ENCODE measurements at regions not wholly inside any gene's neighbourhood (a gene's known extent, or its start where the extent isn't known, plus 50 kb on each side); places are given as distances from the start of the nearest gene placed in this dataset.
"Not testable (repeated sequence)": the region's sequence is repeated elsewhere in the genome, so short reads cannot be mapped to it uniquely, and the experiment has no call there.

DNA sequence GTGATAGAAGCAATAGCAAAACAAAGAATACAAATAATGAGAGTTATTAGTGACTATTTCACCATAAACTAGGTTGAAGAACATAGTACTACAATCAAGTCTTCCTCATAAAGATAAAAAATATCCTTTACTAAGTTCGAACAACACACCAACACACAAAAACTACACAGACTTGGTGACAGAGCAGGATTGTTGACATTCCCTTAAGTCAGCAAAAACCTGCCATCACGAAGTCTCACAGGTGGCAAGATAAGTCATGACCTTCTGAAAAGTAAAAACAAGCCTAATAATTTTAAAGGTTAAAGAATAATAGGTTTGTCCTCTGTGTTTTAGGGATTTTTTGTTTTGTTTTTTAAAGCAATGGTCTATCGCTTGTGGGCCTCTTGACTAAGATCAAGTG is 173.0 kb downstream of the SEC23A start:
- Histone ChIP-seq H3K4me3 (ENCODE audit: low read length) (no peak overlapping the region), H3K79me2 (ENCODE audit: low read length) (no peaks in the 10 kb centered on the region), H3K9ac (ENCODE audit: low read length) (no peak overlapping the region), H3K4me1 (ENCODE audit: low read length) (no peaks in the 10 kb centered on the region), H3K27me3 (ENCODE audit: low read depth, low read length) (no peaks in the 10 kb centered on the region), H4K20me1 (ENCODE audit: insufficient read depth, low read length) (no peaks in the 10 kb centered on the region), H3K27ac (ENCODE audit: low read length) (no peak overlapping the region), H2AFZ (ENCODE audit: low read depth, low read length) (no peak overlapping the region), H3K36me3 (replicated peaks; ENCODE audit: low read depth, low read length) (no peaks in the 10 kb centered on the region), H3K9me3 (ENCODE audit: insufficient read depth, low read length) (no peaks in the 10 kb centered on the region), H3K4me2 (ENCODE audit: low read length) (no peak overlapping the region)
- TF ChIP-seq EZH2phosphoT487 (IDR thresholded peaks at IDR 0.05; ENCODE audit: low read depth): no peak
- TF ChIP-seq, protein P1, sequence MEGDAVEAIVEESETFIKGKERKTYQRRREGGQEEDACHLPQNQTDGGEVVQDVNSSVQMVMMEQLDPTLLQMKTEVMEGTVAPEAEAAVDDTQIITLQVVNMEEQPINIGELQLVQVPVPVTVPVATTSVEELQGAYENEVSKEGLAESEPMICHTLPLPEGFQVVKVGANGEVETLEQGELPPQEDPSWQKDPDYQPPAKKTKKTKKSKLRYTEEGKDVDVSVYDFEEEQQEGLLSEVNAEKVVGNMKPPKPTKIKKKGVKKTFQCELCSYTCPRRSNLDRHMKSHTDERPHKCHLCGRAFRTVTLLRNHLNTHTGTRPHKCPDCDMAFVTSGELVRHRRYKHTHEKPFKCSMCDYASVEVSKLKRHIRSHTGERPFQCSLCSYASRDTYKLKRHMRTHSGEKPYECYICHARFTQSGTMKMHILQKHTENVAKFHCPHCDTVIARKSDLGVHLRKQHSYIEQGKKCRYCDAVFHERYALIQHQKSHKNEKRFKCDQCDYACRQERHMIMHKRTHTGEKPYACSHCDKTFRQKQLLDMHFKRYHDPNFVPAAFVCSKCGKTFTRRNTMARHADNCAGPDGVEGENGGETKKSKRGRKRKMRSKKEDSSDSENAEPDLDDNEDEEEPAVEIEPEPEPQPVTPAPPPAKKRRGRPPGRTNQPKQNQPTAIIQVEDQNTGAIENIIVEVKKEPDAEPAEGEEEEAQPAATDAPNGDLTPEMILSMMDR (IDR thresholded peaks at IDR 0.05; ENCODE audit: low read depth, low read length): no peak

DNA sequence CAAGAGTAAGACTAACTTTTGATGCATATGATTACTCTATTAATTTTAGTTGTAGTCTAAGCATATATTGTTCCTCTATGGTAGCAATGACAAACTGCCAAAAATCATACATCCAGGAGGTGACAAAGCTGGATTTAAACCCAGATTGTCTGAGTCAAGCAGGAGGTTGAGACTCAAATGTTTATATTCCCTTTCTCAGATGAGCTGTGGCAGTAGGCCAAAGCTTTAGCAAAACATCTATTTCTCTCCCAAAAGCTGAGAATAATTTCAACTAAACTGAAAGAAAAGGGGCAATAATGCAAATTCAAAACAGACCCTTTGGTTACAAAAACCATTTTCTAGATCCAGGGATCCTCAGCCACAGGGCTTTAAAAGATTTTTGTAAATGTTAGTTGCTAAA is 173.6 kb downstream of the SEC23A start:
- no peak overlapping the region for H3K4me3 ChIP-seq (ENCODE audit: low read length)
- TF ChIP-seq, protein P1 (IDR thresholded peaks at IDR 0.05; ENCODE audit: low read depth, low read length): no peak
- TF ChIP-seq EZH2phosphoT487 (IDR thresholded peaks at IDR 0.05; ENCODE audit: low read depth): no peak
- no peaks in the 10 kb centered on the region for H3K9me3 ChIP-seq (ENCODE audit: insufficient read depth, low read length)
- no peaks in the 10 kb centered on the region for H4K20me1 ChIP-seq (ENCODE audit: insufficient read depth, low read length)
- no peaks in the 10 kb centered on the region for H3K27me3 ChIP-seq (ENCODE audit: low read depth, low read length)
- no peaks in the 10 kb centered on the region for H3K36me3 ChIP-seq (replicated peaks; ENCODE audit: low read depth, low read length)
- H3K9ac ChIP-seq (ENCODE audit: low read length): no peak overlapping the region
- no peaks in the 10 kb centered on the region for H3K79me2 ChIP-seq (ENCODE audit: low read length)
- no peaks in the 10 kb centered on the region for H3K4me1 ChIP-seq (ENCODE audit: low read length)
- no peak overlapping the region for H3K27ac ChIP-seq (ENCODE audit: low read length)
- H2AFZ ChIP-seq (ENCODE audit: low read depth, low read length): no peak overlapping the region
- no peak overlapping the region for H3K4me2 ChIP-seq (ENCODE audit: low read length)

DNA sequence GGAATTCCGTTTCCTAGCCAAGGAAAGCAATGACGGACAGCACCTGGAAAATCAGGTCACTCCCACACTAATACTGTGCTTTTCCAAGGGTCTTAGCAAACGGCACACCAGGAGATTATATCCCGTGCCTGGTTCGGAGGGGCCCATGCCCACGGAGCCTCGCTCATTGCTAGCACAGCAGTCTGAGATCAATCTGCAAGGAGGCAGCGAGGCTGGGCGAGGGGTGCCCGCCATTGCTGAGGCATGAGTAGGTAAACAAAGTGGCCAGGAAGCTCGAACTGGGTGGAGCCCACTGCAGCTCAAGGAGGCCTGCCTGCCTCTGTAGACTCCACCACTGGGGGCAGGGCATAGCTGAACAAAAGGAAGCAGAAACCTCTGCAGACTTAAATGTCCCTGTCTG is 181.1 kb downstream of the SEC23A start:
- H3K9ac ChIP-seq (ENCODE audit: low read length); H3K4me3 ChIP-seq (ENCODE audit: low read length); H3K27me3 ChIP-seq (ENCODE audit: low read depth, low read length); H3K79me2 ChIP-seq (ENCODE audit: low read length); H3K36me3 ChIP-seq (replicated peaks; ENCODE audit: low read depth, low read length); H2AFZ ChIP-seq (ENCODE audit: low read depth, low read length); H3K4me2 ChIP-seq (ENCODE audit: low read length); H4K20me1 ChIP-seq (ENCODE audit: insufficient read depth, low read length); H3K9me3 ChIP-seq (ENCODE audit: insufficient read depth, low read length); H3K27ac ChIP-seq (ENCODE audit: low read length); H3K4me1 ChIP-seq (ENCODE audit: low read length): not testable (repeated sequence)

DNA sequence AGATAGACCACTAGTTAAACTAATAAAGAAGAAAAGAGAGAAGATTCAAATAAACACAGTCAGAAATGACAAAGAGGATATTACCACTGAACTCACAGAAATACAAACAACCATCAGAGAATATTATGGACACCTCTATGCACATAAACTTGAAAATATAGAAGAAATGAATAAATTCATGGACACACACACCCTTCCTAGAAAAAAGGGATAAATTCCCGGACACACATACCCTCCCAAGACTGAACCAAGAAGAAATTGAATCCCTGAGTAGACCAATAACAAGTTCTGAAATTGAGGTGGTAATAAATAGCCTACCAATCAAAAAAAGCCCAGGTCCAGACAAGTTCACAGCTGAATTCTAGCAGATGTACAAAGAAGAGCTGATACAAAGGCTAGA is 187.9 kb downstream of the SEC23A start:
- H3K9ac ChIP-seq (ENCODE audit: low read length): no peak overlapping the region
- H3K27me3 ChIP-seq (ENCODE audit: low read depth, low read length): no peaks in the 10 kb centered on the region
- H3K4me2 ChIP-seq (ENCODE audit: low read length): no peak overlapping the region
- no peaks in the 10 kb centered on the region for H3K36me3 ChIP-seq (replicated peaks; ENCODE audit: low read depth, low read length)
- TF ChIP-seq, protein P1 (IDR thresholded peaks at IDR 0.05; ENCODE audit: low read depth, low read length): no peak
- no peak for TF ChIP-seq EZH2phosphoT487 (IDR thresholded peaks at IDR 0.05; ENCODE audit: low read depth)
- no peak overlapping the region for H3K27ac ChIP-seq (ENCODE audit: low read length)
- no peak overlapping the region for H3K4me3 ChIP-seq (ENCODE audit: low read length)
- H3K79me2 ChIP-seq (ENCODE audit: low read length): no peaks in the 10 kb centered on the region
- no peak overlapping the region for H2AFZ ChIP-seq (ENCODE audit: low read depth, low read length)
- H3K4me1 ChIP-seq (ENCODE audit: low read length): no peaks in the 10 kb centered on the region
- no peaks in the 10 kb centered on the region for H4K20me1 ChIP-seq (ENCODE audit: insufficient read depth, low read length)
- H3K9me3 ChIP-seq (ENCODE audit: insufficient read depth, low read length): no peaks in the 10 kb centered on the region

DNA sequence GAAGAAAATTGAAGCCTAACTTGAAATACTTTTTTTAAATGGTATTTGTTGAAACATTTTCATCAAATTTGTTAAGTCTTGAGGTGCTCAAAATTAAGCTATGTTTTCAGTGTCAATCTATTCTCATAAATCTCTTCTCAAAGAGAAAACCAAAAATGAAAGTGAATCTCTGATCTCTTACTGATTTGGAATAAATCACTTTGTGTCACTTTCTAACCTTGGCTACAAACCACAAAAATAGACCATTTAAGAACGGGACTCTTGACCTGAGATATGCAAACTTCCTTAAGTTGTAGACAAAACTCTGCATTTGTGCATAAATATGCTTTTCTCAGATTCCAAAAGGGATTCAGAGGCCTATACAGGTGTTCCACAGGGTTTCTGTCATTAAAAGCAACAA is 192.9 kb downstream of the SEC23A start:
- Histone ChIP-seq H3K36me3 (replicated peaks; ENCODE audit: low read depth, low read length) (no peaks in the 10 kb centered on the region), H2AFZ (ENCODE audit: low read depth, low read length) (no peak overlapping the region), H3K9ac (ENCODE audit: low read length) (no peak overlapping the region), H3K79me2 (ENCODE audit: low read length) (no peaks in the 10 kb centered on the region), H4K20me1 (ENCODE audit: insufficient read depth, low read length) (no peaks in the 10 kb centered on the region), H3K27me3 (ENCODE audit: low read depth, low read length) (no peaks in the 10 kb centered on the region), H3K4me1 (ENCODE audit: low read length) (no peaks in the 10 kb centered on the region), H3K27ac (ENCODE audit: low read length) (no peak overlapping the region), H3K9me3 (ENCODE audit: insufficient read depth, low read length) (no peaks in the 10 kb centered on the region), H3K4me3 (ENCODE audit: low read length) (no peak overlapping the region), H3K4me2 (ENCODE audit: low read length) (no peak overlapping the region)
- TF ChIP-seq, protein P1 (IDR thresholded peaks at IDR 0.05; ENCODE audit: low read depth, low read length): no peak
- no peak for TF ChIP-seq EZH2phosphoT487 (IDR thresholded peaks at IDR 0.05; ENCODE audit: low read depth)

Data from OCI-LY3 (cell line).